Activated naive CD4-positive, alpha-beta T cell treated with anti-CD3 and anti-CD28 coated beads for 36 hours (primary cell): ENCODE measurements at regions not wholly inside any gene's neighbourhood (a gene's known extent, or its start where the extent isn't known, plus 50 kb on each side); places are given as distances from the start of the nearest gene placed in this dataset.

Experiments
- CTCF ChIA-PET: fragments of 350-600 bp; sonication (Branson Sonifier 250); formaldehyde crosslinking; loops from one replicate; lab custom pipeline; 2021; ENCODE audit warnings: antibody characterized with exemption; lab: Charles Lee
- DNase-seq: peaks from one replicate; pipeline ENCODE4 v3.0.0-alpha.2; 2020
- H3K27ac Mint-ChIP-seq: one replicate; pipeline ENCODE4 v1.8.0; 2021; ENCODE audit warnings: mild to moderate bottlenecking, mixed read lengths
- H3K27me3 Mint-ChIP-seq: one replicate; pipeline ENCODE4 v1.8.0; 2021; ENCODE audit warnings: low read depth, mixed read lengths
- H3K36me3 Mint-ChIP-seq: one replicate; pipeline ENCODE4 v1.8.0; 2021; ENCODE audit warnings: low read depth, mixed read lengths
- H3K4me1 Mint-ChIP-seq: one replicate; pipeline ENCODE4 v1.8.0; 2021; ENCODE audit warnings: low read depth, mixed read lengths
- H3K4me3 Mint-ChIP-seq: one replicate; pipeline ENCODE4 v1.8.0; 2021; ENCODE audit warnings: mild to moderate bottlenecking, moderate library complexity, mixed read lengths
- H3K9me3 Mint-ChIP-seq: one replicate; pipeline ENCODE4 v1.8.0; 2021; ENCODE audit warnings: mixed read lengths
- intact Hi-C: fragments of 100-400 bp; cut with micrococcal nuclease; formaldehyde crosslinking; loops from one replicate; pipeline ENCODE4 v1.15.1; 2023

DNA sequence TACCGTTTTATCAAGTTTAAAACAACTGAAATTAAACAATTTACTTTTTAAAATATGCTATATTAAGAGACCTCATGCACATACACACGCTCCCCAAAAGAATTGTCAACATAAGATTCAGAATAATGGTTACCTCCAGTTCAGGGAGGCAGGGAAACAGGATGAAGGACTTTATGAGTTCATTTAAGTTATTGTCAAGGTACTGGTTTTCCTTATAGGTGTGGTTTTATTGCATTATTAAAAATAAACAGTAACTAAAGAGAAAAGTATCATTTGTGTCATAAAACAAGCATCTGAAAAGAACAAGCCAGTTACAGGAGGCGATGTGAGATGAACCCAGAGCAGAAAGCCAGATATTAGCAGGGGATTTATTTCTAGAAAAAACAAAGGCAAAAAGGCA is 2376.7 kb downstream of the MAT2B start:
- intact Hi-C loops, result no loop called here
- Mint-ChIP-seq H3K9me3 (peaks cover 15% of the 10 kb centered on the region), H3K27me3 (no peaks in the 10 kb centered on the region), H3K4me3 (no peak overlapping the region), H3K27ac (no peak overlapping the region), H3K4me1 (no peaks in the 10 kb centered on the region), H3K36me3 (no peaks in the 10 kb centered on the region)
- DNase-seq, result no peak
- CTCF ChIA-PET, result no interaction called here

DNA sequence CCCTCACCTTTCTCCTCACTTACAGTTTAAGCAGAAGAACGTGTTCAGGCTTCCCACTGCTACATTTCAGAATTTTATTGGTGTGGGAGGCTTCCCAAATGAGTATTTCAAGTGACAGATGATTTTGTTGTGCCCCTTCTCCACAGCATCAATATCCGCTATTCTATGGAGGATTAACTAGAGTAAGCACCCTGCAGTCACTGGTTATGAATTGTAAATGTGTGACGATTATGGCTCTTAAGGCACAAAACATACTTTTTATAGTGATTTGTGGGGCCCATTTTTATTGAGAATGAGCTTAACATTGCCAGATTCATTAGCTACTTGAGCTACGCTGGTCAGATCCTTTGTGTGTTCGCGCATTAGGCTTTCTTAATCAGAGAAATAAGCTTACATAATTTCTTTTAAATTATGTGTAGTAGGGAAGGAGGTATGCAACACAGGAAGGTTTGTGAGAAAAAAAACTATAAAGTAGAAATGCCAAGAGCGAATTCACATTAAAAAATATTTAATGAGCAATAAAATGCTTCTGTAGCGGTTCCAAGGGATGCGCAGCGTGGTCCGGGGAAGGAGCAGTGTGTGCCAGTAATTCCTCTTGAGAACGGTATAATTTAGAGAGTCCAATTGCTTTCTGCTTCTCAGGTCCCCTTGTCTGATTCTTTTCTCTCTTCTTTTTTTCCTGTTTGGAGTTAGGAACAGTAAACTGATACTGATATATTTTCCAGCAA is 2380.4 kb downstream of the MAT2B start:
- Mint-ChIP-seq H3K9me3 (peaks cover 17% of the 10 kb centered on the region), H3K27ac (no peak overlapping the region), H3K4me3 (no peak overlapping the region), H3K36me3 (no peaks in the 10 kb centered on the region), H3K27me3 (no peaks in the 10 kb centered on the region), H3K4me1 (no peaks in the 10 kb centered on the region)
- intact Hi-C loops, result no loop called here
- DNase-seq, result no peak
- CTCF ChIA-PET, result no interaction called here

DNA sequence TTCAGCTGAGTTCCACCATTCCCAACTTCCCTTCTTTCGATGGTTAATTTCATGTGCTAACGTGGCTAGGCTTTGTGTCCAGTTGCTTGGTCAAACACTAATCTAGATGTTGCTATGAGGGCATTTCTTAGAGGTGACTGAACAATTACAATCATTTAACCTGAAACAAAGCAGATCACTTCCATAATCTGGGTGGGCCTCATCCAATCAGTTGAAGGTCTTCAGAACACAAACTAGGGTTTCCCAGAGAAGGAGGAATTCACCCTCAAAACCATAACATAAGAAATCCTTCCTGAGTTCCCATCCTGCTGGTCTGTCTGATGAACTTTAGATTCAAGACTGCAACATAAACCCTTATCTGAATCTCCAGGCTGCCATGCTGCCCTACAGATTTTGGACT is 2381.7 kb downstream of the MAT2B start:
- H3K27me3 Mint-ChIP-seq, result no peaks in the 10 kb centered on the region
- H3K36me3 Mint-ChIP-seq, result no peaks in the 10 kb centered on the region
- CTCF ChIA-PET, result no interaction called here
- no peak overlapping the region for H3K27ac Mint-ChIP-seq
- H3K4me1 Mint-ChIP-seq, result no peaks in the 10 kb centered on the region
- H3K4me3 Mint-ChIP-seq, result no peak overlapping the region
- intact Hi-C loops, result no loop called here
- no peak for DNase-seq
- peaks cover 18% of the 10 kb centered on the region for H3K9me3 Mint-ChIP-seq

DNA sequence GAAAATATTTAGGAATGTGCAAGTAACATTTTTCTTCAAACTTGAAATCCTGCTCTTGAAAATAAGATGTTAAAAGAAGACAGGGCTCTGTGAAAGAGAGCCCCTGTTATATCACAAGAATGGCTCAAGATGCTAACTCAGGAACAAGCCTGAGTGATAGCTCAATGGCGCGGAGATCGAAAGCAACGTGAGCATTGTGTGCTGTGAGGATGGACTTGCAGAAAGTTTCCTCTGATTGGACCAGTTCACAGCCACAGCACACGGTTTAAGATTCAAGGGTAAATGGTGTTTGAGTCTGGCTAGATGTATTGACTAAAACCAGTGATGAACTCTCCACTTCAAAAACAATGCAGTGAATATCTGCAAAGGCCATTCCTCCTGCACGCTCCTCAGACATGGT is 2387.0 kb downstream of the MAT2B start:
- no peak for DNase-seq
- Mint-ChIP-seq H3K9me3 (peaks cover 14% of the 10 kb centered on the region), H3K27me3 (no peaks in the 10 kb centered on the region), H3K36me3 (no peaks in the 10 kb centered on the region), H3K4me3 (no peak overlapping the region), H3K4me1 (no peaks in the 10 kb centered on the region), H3K27ac (no peak overlapping the region)
- CTCF ChIA-PET, result no interaction called here
- intact Hi-C loops, result no loop called here

DNA sequence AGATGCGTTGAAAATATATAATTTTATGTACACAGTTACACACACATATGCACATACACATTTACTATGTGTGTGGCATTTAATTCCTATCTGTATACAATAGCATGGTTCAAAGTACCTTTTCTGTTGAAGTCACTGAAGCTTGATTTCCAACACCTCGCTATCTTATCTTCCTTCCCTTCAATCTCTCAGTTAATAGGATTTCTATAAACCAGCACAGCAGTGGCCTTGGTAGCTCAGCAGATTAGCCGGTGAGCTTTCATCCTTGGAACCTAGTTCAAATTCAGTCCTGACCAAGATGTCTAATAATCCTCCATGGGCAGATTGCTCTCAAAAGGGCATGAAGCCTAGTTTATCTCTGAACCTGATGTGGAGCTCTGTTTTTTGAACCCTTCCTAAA is 2389.5 kb downstream of the MAT2B start:
- no peaks in the 10 kb centered on the region for H3K27me3 Mint-ChIP-seq

DNA sequence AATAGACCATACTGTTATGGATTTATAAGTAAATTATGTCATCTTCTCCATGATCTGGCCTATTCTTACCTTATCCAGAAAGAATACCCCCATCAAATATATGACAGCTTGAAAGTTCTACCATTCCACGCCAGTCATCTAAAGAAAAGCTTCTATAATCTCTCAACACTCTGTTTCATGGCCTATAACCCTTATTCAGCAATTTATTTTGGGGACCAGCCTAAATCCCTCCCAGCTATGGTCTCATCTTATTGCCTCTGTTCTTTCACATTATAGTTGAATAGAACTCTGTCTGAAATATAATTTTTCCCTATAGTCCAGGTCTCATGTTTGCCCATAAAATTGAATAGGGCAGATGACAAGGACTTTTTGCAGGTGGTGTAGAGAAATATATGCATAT is 2387.6 kb upstream of the WWC1 start:
- H3K27me3 Mint-ChIP-seq, result no peaks in the 10 kb centered on the region
- H3K27ac Mint-ChIP-seq, result no peak overlapping the region
- peaks cover 10% of the 10 kb centered on the region for H3K9me3 Mint-ChIP-seq
- intact Hi-C loops, result no loop called here
- no peaks in the 10 kb centered on the region for H3K4me1 Mint-ChIP-seq
- no peak for DNase-seq
- CTCF ChIA-PET, result no interaction called here
- no peaks in the 10 kb centered on the region for H3K36me3 Mint-ChIP-seq
- no peak overlapping the region for H3K4me3 Mint-ChIP-seq

More for the DNA sequence above, 2389.5 kb downstream of the MAT2B start:
- no peak for DNase-seq
- CTCF ChIA-PET, result interaction anchor here (0.6 kb wide), 1 partner anchor 9 kb away, joined by 3 read pairs; no protein-coding TSS in a partner anchor
- intact Hi-C loops, result no loop called here
- peaks cover 10% of the 10 kb centered on the region for H3K9me3 Mint-ChIP-seq
- H3K36me3 Mint-ChIP-seq, result no peaks in the 10 kb centered on the region
- H3K4me3 Mint-ChIP-seq, result no peak overlapping the region
- no peak overlapping the region for H3K27ac Mint-ChIP-seq
- H3K4me1 Mint-ChIP-seq, result no peaks in the 10 kb centered on the region

DNA sequence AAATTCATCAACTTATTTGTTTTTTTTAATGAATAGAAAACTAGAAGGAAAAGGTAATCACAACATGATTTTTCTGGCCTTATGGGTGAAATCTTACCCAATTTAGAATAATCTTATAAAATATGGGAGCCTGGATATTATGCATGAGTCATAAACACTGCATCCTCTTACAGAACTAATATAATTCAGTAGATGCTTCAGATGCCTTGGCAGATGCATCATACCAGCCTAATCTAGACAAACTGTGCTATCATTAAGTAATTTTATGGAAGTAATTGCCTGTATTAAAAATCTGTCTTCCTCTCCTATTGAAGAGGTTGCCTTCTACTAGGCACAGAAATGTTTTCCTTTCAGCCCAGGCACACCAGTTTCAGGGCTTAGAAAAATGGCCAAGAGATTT is 2384.6 kb upstream of the WWC1 start:
- intact Hi-C loops, result no loop called here
- H3K36me3 Mint-ChIP-seq, result no peaks in the 10 kb centered on the region
- no peaks in the 10 kb centered on the region for H3K4me1 Mint-ChIP-seq
- CTCF ChIA-PET, result no interaction called here
- no peak for DNase-seq
- H3K4me3 Mint-ChIP-seq, result no peak overlapping the region
- H3K9me3 Mint-ChIP-seq, result peaks cover 16% of the 10 kb centered on the region
- no peak overlapping the region for H3K27ac Mint-ChIP-seq
- no peaks in the 10 kb centered on the region for H3K27me3 Mint-ChIP-seq

DNA sequence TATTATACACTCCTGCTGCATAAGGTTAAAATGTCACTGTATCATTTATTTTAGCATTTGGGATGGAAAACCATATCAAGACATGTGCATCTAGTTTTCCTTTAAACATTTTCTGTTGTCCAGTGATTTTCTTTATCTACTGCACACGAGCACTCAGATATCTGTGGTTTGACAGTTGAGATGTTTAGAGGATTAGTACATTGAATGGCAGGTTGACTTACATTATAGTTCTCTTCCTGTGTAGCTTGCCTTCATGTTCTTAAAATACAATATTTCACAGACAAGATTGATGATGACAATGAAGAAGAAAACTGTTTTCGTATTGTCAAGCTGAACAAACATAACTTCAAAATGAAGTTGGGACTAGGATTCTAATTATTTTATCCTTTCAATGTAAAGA is 2378.4 kb upstream of the WWC1 start:
- H3K36me3 Mint-ChIP-seq, result no peaks in the 10 kb centered on the region
- intact Hi-C loops, result no loop called here
- H3K4me1 Mint-ChIP-seq, result no peaks in the 10 kb centered on the region
- H3K9me3 Mint-ChIP-seq, result peaks cover 10% of the 10 kb centered on the region
- no peak for DNase-seq
- no peak overlapping the region for H3K4me3 Mint-ChIP-seq
- H3K27ac Mint-ChIP-seq, result no peak overlapping the region
- CTCF ChIA-PET, result no interaction called here
- no peaks in the 10 kb centered on the region for H3K27me3 Mint-ChIP-seq

DNA sequence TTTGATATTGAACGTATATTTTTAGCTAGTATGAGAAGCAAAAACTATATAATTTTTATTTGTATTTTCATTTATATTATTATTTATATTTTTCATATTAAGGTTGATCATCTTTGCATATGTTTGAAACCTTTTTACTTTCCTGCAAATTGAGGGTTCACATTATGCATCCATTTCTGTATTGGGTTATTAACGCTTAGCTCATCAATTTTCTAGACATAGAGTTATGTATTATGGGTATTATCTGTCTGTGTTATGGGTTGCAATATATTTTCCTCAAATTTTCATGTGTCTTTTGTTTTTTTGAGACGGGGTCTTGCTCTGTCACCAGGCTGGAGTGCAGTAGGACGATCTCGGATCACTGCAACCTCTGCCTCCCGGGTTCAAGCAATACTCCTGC is 2377.0 kb upstream of the WWC1 start:
- Mint-ChIP-seq H3K27me3 (no peaks in the 10 kb centered on the region), H3K4me3 (no peak overlapping the region), H3K4me1 (no peaks in the 10 kb centered on the region), H3K36me3 (no peaks in the 10 kb centered on the region), H3K27ac (no peak overlapping the region), H3K9me3 (peaks cover 7% of the 10 kb centered on the region)
- intact Hi-C loops, result no loop called here
- no peak for DNase-seq
- CTCF ChIA-PET, result no interaction called here

DNA sequence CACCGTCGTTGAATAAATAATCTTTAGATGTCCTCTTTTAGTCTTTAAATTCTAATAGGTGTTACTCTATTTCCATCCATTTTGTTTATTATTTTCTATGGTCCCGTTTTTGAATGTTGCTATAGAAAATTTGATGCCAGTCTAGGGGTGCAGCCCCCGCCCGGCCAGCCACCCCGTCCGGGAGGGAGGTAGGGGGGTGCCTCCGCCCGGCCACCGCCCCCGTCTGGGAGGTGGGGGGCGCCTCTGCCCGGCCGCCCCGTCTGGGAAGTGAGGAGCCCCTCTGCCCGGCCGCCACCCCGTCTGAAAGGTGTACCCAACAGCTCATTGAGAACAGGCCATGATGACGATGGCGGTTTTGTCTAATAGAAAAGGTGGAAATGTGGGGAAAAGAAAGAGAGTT is 2372.2 kb upstream of the WWC1 start:
- intact Hi-C loops, result no loop called here
- Mint-ChIP-seq H3K9me3 (peaks cover 7% of the 10 kb centered on the region), H3K4me1 (no peaks in the 10 kb centered on the region), H3K27me3 (no peaks in the 10 kb centered on the region), H3K27ac (no peak overlapping the region), H3K4me3 (no peak overlapping the region), H3K36me3 (no peaks in the 10 kb centered on the region)
- CTCF ChIA-PET, result no interaction called here
- no peak for DNase-seq

DNA sequence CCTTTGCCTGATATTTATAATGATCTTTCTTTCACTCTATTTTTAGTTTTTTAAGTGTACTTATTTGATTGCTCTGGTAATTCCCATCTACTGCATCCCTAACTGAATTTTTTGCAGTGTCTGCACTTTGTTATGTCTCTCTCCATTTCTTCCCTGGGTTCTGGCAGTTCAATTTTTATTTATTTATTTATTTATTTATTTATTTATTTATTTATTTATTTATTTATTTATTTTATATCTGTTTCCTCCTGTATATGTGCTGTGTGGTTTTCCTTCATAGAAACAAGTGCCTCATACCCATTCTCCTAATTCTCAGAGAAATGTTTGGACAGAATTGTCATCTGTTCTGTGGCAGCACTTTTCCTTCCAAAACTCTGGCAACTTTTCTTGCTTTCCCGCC is 2370.8 kb upstream of the WWC1 start:
- no peak for DNase-seq
- CTCF ChIA-PET, result no interaction called here
- H3K9me3 Mint-ChIP-seq, result peaks cover 8% of the 10 kb centered on the region
- intact Hi-C loops, result no loop called here
- no peaks in the 10 kb centered on the region for H3K36me3 Mint-ChIP-seq
- H3K4me1 Mint-ChIP-seq, result no peaks in the 10 kb centered on the region
- no peak overlapping the region for H3K27ac Mint-ChIP-seq
- H3K27me3 Mint-ChIP-seq, result no peaks in the 10 kb centered on the region
- no peak overlapping the region for H3K4me3 Mint-ChIP-seq

DNA sequence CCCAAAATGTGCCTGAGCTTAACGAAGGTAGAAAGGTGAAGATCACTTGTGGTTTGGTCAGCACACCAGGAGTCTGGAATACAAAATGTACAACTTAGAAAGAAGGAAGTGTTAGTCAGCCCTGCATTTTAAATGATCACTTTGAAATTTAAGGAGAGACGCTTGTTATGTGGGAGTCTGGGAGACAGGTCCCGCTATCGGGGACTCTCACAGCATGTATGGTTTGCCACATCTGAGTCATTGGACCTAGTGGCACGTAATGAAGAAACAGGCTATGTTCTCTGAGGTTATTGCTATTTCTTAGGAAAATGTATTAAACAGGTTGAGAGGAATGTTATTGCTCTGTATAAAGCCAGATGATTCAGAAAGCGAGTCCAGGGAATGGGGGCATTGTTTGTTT is 2362.5 kb upstream of the WWC1 start:
- Mint-ChIP-seq H3K27ac (no peak overlapping the region), H3K27me3 (no peaks in the 10 kb centered on the region), H3K4me3 (no peak overlapping the region), H3K9me3 (peaks cover 20% of the 10 kb centered on the region), H3K4me1 (no peaks in the 10 kb centered on the region), H3K36me3 (no peaks in the 10 kb centered on the region)
- no peak for DNase-seq
- CTCF ChIA-PET, result no interaction called here
- intact Hi-C loops, result no loop called here

DNA sequence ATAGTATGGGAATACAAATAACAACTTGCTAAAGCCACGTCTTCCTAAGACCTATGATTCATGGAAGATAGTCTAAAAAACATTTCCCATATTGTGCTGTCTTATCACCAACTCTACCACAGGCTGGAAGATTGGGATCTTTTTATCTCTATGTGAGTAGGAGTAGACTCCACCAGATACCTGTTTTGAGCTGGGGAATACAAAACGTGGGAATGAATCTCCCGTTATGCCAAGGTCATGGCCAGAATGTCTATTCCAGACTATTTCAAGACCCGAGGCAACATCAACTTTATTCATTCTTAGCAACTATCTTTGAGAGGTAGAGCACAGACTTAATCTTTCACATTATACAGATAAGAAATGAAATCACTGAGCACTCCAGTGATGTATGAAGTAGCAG is 2350.9 kb upstream of the WWC1 start:
- intact Hi-C loops, result no loop called here
- Mint-ChIP-seq H3K36me3 (no peaks in the 10 kb centered on the region), H3K4me1 (no peaks in the 10 kb centered on the region), H3K27ac (no peak overlapping the region), H3K4me3 (no peak overlapping the region), H3K9me3 (peaks cover 11% of the 10 kb centered on the region), H3K27me3 (no peaks in the 10 kb centered on the region)
- CTCF ChIA-PET, result no interaction called here
- DNase-seq, result no peak
